ENCODE measurements at regions not wholly inside any gene's neighbourhood (a gene's known extent, or its start where the extent isn't known, plus 50 kb on each side); places are given as distances from the start of the nearest gene placed in this dataset.

DNA sequence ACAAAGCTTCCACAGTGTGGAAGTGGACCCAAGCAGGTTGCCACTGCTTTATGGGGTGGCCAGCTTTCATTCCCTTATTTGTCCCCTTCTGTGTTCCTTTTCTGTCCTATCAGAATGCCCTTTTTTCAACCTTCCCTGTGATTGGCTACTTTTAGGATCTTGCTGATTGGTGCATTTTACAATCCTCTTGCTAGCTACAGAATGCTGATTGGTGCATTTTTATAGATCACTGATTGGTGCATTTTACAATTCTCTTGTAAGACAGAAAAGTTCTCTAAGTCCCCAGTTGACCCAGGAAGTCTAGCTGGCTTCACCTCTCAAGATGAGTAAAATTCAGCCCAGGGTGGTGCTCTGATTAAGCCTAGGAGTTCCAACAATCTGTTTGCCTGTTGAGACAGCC, 157.2 kb upstream of the ERCC6L2 start:
- H3K4me1 ChIP-seq = peaks cover 0 to 18% (median 0%) of the 10 kb centered on the region in 4 donors
- H3K4me3 ChIP-seq = no peak overlapping the region
- peaks cover 0 to 6% (median 0%) of the 10 kb centered on the region in 4 donors for H3K9me3 ChIP-seq
- DNase-seq = no peak
- H3K27me3 ChIP-seq = no peaks in the 10 kb centered on the region
- H3K36me3 ChIP-seq = no peaks in the 10 kb centered on the region
- H3K27ac ChIP-seq = no peak overlapping the region
- TF ChIP-seq CTCF (IDR thresholded peaks at IDR 0.05) (no peak), POLR2A (IDR thresholded peaks at IDR 0.05) (no peak)

DNA sequence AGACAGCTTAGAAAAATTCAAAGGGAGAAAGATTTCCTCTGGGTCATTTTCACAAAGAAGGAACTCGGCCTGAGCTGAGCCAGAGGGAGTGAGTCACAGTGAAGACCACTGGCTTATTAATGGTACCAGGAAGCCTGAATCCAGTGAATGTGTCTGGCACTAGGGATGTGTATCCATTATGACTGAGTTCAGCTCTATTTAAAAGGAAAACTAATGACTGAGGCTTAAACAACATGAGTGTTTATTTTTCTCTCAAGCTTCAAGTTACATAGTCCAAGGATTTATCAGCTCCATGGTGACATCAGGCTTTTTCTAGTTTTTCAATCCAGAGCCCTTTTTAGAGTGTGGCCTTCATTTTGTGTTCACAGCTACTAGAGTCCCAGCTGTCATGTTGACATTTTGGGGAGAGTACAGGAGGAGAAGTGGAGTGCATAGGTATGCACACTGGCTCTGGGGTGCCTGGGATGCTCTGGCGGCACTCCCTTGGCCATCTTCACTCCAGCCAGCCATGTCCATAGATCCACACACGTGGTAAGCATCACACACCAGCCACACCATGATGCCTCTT, 159.5 kb upstream of the ERCC6L2 start:
- TF ChIP-seq POLR2A (IDR thresholded peaks at IDR 0.05) = no peak
- TF ChIP-seq CTCF (IDR thresholded peaks at IDR 0.05) = no peak
- H3K27ac ChIP-seq = no peak overlapping the region
- no peak overlapping the region for H3K4me3 ChIP-seq
- no peaks in the 10 kb centered on the region for H3K27me3 ChIP-seq
- peaks cover 0 to 6% (median 0%) of the 10 kb centered on the region in 4 donors for H3K9me3 ChIP-seq
- peaks cover 0 to 13% (median 0%) of the 10 kb centered on the region in 4 donors for H3K4me1 ChIP-seq
- H3K36me3 ChIP-seq = no peaks in the 10 kb centered on the region
- no peak for DNase-seq

DNA sequence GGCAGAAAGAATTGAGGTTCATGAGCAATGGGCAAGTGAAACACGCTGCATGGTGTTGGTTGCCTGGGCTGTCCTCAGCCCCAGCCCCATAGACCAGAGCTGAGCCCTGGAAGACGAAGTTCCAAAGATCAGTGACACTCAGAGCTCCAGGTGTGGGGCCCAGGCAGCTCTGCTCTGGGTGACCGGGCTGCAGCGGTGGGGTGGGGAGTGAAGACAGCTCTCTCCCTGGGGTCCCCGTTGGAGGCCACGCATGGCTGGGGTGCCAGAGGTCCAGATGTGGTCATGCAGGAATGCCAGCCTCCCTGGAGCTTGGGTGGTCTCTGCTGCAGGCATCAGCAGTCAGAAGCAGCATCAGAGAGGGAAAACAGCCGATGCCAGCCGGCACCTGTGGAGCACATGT, 165.0 kb upstream of the ERCC6L2 start:
- no peaks in the 10 kb centered on the region for H3K27me3 ChIP-seq
- H3K9me3 ChIP-seq = peaks cover 0 to 4% (median 0%) of the 10 kb centered on the region in 4 donors
- no peak for DNase-seq
- no peak overlapping the region for H3K27ac ChIP-seq
- H3K36me3 ChIP-seq = no peaks in the 10 kb centered on the region
- H3K4me3 ChIP-seq = no peak overlapping the region
- H3K4me1 ChIP-seq = no peaks in the 10 kb centered on the region
- TF ChIP-seq CTCF (IDR thresholded peaks at IDR 0.05) (no peak), POLR2A (IDR thresholded peaks at IDR 0.05) (no peak)

DNA sequence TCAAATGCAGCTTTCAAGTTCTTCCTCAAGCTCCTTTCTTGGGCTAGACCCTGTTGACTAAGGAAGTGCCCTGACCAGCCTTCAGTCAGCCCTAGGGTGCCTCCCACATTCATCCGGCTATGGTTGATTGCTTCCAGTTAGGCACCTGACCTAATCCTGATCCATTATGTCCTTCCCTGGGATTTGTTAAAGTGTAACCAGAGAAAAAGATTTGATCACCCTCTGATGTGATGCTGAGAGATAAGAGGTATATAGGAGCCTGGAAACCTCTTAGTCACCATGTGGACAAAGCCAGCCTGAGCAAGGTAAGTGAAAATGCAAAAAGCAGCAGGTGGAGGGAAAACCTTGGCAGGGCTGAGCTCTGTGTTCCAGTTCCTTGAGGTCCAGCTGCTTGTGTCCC, 178.8 kb upstream of the ERCC6L2 start:
- peak in 1 of 3 donors; percentile 67 for DNase-seq
- TF ChIP-seq POLR2A (IDR thresholded peaks at IDR 0.05) = no peak
- no peak for TF ChIP-seq CTCF (IDR thresholded peaks at IDR 0.05)
- no peak overlapping the region for H3K4me3 ChIP-seq
- no peaks in the 10 kb centered on the region for H3K36me3 ChIP-seq
- no peaks in the 10 kb centered on the region for H3K9me3 ChIP-seq
- H3K27me3 ChIP-seq = no peaks in the 10 kb centered on the region
- H3K4me1 ChIP-seq = no peaks in the 10 kb centered on the region
- peak overlapping the region in 3 of 4 donors; percentile 27 to 53 (median 37) for H3K27ac ChIP-seq

DNA sequence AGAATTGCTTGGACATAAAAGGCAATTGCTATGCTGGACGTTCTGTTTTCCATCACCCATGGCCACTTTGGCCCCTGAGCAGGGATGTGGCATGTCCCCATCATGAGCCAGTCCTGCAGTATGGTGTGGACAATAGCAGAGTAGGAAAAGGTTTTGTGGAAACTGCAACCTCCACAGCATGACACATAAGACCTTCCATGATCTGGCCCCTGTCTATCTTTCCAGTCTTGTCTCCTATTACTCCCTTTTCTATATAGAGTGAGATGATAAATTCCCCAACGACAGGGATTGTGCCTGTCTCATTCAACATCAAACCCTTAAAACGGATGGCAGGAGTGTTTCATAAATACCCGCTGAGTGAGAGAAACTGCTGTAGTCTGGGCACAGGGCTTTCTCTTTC, 174.7 kb upstream of the PTCH1 start:
- Histone ChIP-seq H3K4me3 (no peak overlapping the region), H3K4me1 (no peaks in the 10 kb centered on the region), H3K36me3 (no peaks in the 10 kb centered on the region), H3K27ac (no peak overlapping the region), H3K27me3 (no peaks in the 10 kb centered on the region), H3K9me3 (no peaks in the 10 kb centered on the region)
- DNase-seq = no peak
- TF ChIP-seq POLR2A (IDR thresholded peaks at IDR 0.05) (no peak), CTCF (IDR thresholded peaks at IDR 0.05) (no peak)

- H3K27me3 ChIP-seq = no peaks in the 10 kb centered on the region
- H3K4me3 ChIP-seq = no peak overlapping the region
- no peaks in the 10 kb centered on the region for H3K36me3 ChIP-seq
- TF ChIP-seq CTCF (IDR thresholded peaks at IDR 0.05) (no peak), POLR2A (IDR thresholded peaks at IDR 0.05) (no peak)
- DNase-seq = no peak
- H3K4me1 ChIP-seq = no peaks in the 10 kb centered on the region
- H3K27ac ChIP-seq = no peak overlapping the region
- H3K9me3 ChIP-seq = no peaks in the 10 kb centered on the region
Measured at GRCh38 chr9:95689669-95690068, 172.9 kb upstream of the PTCH1 start.
